GM20000 (cell line): ENCODE measurements at regions not wholly inside any gene's neighbourhood (a gene's known extent, or its start where the extent isn't known, plus 50 kb on each side); places are given as distances from the start of the nearest gene placed in this dataset.
"Not testable (repeated sequence)": the region's sequence is repeated elsewhere in the genome, so short reads cannot be mapped to it uniquely, and the experiment has no call there.

Experiments
- DNase-seq: peaks from one replicate; pipeline ENCODE4 v3.0.0; 2012; ENCODE audit warnings: low spot score
- CTCF ChIP-seq: IDR thresholded peaks from 2 replicates; pipeline ENCODE4 v1.5.1; 2012; ENCODE audit warnings: mild to moderate bottlenecking, control low read depth; ENCODE audit errors: extremely low read depth, missing control alignments

GRCh38 chr18:30142870-30143269 lies 899.7 kb downstream of the DSC3 start:
- DNase-seq, result no peak
- TF ChIP-seq CTCF, result no peak

DNA sequence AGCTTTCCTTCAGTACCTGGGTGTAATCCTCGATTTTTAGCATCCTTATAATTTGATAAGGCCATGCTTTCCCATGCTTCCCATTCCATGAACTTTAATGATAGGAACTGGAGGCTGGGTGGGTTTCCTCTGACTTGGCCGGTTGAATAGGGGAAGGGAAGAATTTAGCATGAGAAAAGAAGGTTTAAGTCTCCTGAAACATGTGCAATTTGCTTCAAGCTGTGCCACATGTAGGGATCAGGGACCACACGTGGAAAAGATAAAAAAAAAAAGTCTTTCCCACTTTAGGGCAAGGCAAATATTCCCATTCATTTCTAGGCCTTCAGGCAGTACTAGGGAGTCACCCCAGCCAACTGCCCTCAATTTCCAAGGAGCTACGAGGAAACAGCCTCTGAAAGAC lies 900.3 kb downstream of the DSC3 start:
- no peak for DNase-seq
- no peak for TF ChIP-seq CTCF

DNA sequence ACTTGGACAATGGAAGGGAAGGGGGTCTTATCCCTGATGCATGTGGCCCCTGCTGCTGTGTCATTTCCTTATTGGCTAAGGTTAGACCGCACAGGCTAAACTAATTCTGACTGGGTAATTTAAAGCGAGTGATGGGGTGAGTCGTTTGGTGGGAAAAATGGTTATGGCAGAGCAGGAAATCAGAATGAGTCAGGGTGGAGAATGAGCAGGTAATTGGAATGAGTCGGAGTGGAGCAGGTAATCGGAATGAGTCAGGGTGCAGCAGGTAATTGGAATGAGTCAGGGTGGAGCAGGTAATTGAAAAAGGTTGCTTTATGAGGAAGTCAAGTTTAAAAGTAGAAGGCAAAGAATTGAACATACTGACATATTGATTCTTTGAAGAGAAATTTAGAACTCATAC lies 901.0 kb downstream of the DSC3 start:
- not testable (repeated sequence) for DNase-seq

GRCh38 chr18:30139631-30140287 lies 902.8 kb downstream of the DSC3 start:
- TF ChIP-seq CTCF, result no peak
- no peak for DNase-seq

GRCh38 chr18:30135938-30136337 lies 906.6 kb downstream of the DSC3 start:
- TF ChIP-seq CTCF, result no peak
- DNase-seq, result no peak

DNA sequence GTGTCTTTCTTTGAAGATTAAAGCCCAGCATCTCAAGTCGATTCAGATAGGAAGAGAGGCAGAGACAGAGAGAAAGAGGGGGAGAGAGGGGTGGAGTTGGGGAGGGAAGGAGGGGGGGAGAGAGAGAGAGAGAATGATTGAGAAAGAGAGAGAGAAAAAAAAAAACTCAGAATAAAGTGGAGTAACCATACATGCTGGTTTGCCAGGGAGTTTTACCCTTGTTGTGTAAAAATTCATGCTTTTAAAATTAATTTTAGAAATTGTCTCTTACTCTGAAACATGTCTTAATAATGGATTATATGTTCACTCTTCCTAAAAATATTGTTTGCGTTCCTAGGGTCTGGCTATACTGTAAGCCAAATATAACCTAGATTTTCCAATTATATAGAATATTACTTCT lies 908.5 kb downstream of the DSC3 start:
- no peak for DNase-seq
- TF ChIP-seq CTCF, result no peak

DNA sequence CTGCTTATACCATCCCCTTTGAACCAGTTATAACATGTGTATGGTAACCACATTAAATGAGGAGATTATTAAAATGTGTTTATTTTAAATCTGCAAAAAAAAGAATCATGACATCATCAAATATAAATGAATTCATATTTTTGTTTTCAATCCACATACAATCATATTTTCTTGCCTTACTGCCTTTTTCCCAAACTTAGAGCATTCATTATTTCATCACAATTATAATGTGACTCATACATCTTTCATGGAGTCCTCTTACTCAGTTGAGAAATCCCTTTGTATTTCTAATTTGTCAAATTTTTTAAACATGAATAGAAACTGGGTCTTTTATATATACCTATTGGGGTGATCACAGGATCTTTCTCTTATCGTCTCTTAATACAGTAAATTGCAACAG lies 909.6 kb downstream of the DSC3 start:
- TF ChIP-seq CTCF, result no peak

DNA sequence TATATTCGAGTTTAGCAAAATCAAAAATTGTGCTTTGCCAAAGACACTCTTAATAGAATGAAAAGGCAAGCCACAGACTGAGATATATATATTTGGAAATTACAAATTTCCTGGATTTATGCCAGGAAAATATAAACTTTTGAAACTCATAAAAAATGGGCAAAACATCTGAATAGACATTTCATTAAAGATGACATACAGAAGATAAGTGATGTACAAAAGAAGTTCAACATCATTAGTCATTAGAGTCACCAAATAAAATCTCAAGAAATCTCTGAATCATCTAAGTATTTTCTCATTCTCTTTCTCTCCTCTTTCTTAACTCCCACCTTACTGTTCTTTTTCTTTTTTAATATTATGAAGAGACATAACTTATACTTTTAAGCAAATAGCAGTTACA lies 921.1 kb downstream of the DSC3 start:
- no peak for TF ChIP-seq CTCF
- no peak for DNase-seq

More for the DNA sequence above, 909.6 kb downstream of the DSC3 start:
- DNase-seq, result no peak
